Esophagus (tissue), 2 donors: ENCODE measurements at regions not wholly inside any gene's neighbourhood (a gene's known extent, or its start where the extent isn't known, plus 50 kb on each side); places are given as distances from the start of the nearest gene placed in this dataset.

ENCODE experiments used
- H3K27ac ChIP-seq, 2 donors: one replicate each; pipeline ENCODE4 v1.5.1; 2013; ENCODE audit warnings: low read depth in 2 of 2, mild to moderate bottlenecking in 2 of 2, inconsistent platforms in 1 of 2, low read length in 1 of 2, moderate library complexity in 1 of 2
- H3K27me3 ChIP-seq, 2 donors: one replicate each; pipeline ENCODE4 v1.6.1; 2013; ENCODE audit warnings: low read length in 2 of 2, control low read depth in 1 of 2, mild to moderate bottlenecking in 1 of 2; ENCODE audit not compliant: insufficient read depth in 2 of 2, control insufficient read depth in 1 of 2
- H3K36me3 ChIP-seq, 2 donors: one replicate each; pipeline ENCODE4 v1.6.1; 2013; ENCODE audit warnings: low read length in 1 of 2; ENCODE audit not compliant: control insufficient read depth in 2 of 2, insufficient read depth in 2 of 2
- H3K4me1 ChIP-seq, 2 donors: one replicate each; pipeline ENCODE4 v1.6.1; 2013; ENCODE audit warnings: low read length in 1 of 2; ENCODE audit not compliant: control insufficient read depth in 2 of 2, insufficient read depth in 2 of 2
- H3K4me3 ChIP-seq, 2 donors: one replicate each; pipeline ENCODE4 v1.5.1; 2013; ENCODE audit warnings: low read length in 2 of 2, mild to moderate bottlenecking in 2 of 2, low read depth in 1 of 2, moderate library complexity in 1 of 2
- H3K9me3 ChIP-seq, 2 donors: one replicate each; pipeline ENCODE4 v1.6.1; 2013; ENCODE audit warnings: mild to moderate bottlenecking in 2 of 2, low read depth in 1 of 2, low read length in 1 of 2, moderate library complexity in 1 of 2; ENCODE audit not compliant: control insufficient read depth in 2 of 2, insufficient read depth in 1 of 2
- WGBS, 2 donors: extraction: QIAGEN DNeasy Blood & Tissue Kit; methylation state at CpG; one replicate each; pipeline ENCODE4 v1.1.7; 2013; 5-methylcytosine and 5-hydroxymethylcytosine counted together
- donor health status: healthy with polysubstance abuse.
- donor health status: Bipolar disorder and iron deficiency.

GRCh38 chr16:79363035-79363434 lies 237.5 kb downstream of the MAF start:
- Histone ChIP-seq H3K27me3 (no peaks in the 10 kb centered on the region), H3K36me3 (no peaks in the 10 kb centered on the region), H3K4me3 (no peak overlapping the region), H3K27ac (no peak overlapping the region), H3K4me1 (peaks cover 0 to 2% of the 10 kb centered on the region in 2 donors), H3K9me3 (no peaks in the 10 kb centered on the region)
- WGBS, 2 donors: 41 to 50% methylated on average over 1 of the region's 1 CpG

- Histone ChIP-seq H3K36me3 (no peaks in the 10 kb centered on the region), H3K4me1 (peaks cover 0 to 2% of the 10 kb centered on the region in 2 donors), H3K9me3 (no peaks in the 10 kb centered on the region), H3K27ac (peak overlapping the region in 1 of 2 donors; percentile 49), H3K27me3 (no peaks in the 10 kb centered on the region), H3K4me3 (peak overlapping the region in 1 of 2 donors; percentile 36)
- WGBS, 2 donors: 60 to 63% methylated on average over 7 of the region's 7 CpGs
Measured at GRCh38 chr16:79362300-79362970, 238.1 kb downstream of the MAF start.

GRCh38 chr16:79361132-79361751 lies 239.3 kb downstream of the MAF start:
- 89 to 93% methylated on average over 6 of the region's 6 CpGs for WGBS, 2 donors
- Histone ChIP-seq H3K9me3 (no peaks in the 10 kb centered on the region), H3K36me3 (no peaks in the 10 kb centered on the region), H3K27ac (no peak overlapping the region), H3K4me3 (no peak overlapping the region), H3K4me1 (peaks cover 0 to 2% of the 10 kb centered on the region in 2 donors), H3K27me3 (no peaks in the 10 kb centered on the region)

GRCh38 chr16:79360267-79360666 lies 240.3 kb downstream of the MAF start:
- H3K9me3 ChIP-seq: no peaks in the 10 kb centered on the region
- H3K27ac ChIP-seq: peak overlapping the region in 1 of 2 donors; percentile 56
- no peak overlapping the region for H3K4me3 ChIP-seq
- WGBS, 2 donors: 54 to 56% methylated on average over 2 of the region's 2 CpGs
- H3K27me3 ChIP-seq: no peaks in the 10 kb centered on the region
- H3K4me1 ChIP-seq: peaks cover 0 to 2% of the 10 kb centered on the region in 2 donors
- H3K36me3 ChIP-seq: no peaks in the 10 kb centered on the region

- H3K36me3 ChIP-seq: no peaks in the 10 kb centered on the region
- no peak overlapping the region for H3K4me3 ChIP-seq
- no peaks in the 10 kb centered on the region for H3K9me3 ChIP-seq
- H3K4me1 ChIP-seq: peaks cover 0 to 2% of the 10 kb centered on the region in 2 donors
- H3K27me3 ChIP-seq: no peaks in the 10 kb centered on the region
- WGBS, 2 donors: 64 to 80% methylated on average over 4 of the region's 4 CpGs
- no peak overlapping the region for H3K27ac ChIP-seq
Measured at GRCh38 chr16:79359082-79359481, 241.5 kb downstream of the MAF start.

GRCh38 chr16:79358188-79358587 lies 242.3 kb downstream of the MAF start:
- no peaks in the 10 kb centered on the region for H3K36me3 ChIP-seq
- no peak overlapping the region for H3K27ac ChIP-seq
- peaks cover 0 to 2% of the 10 kb centered on the region in 2 donors for H3K4me1 ChIP-seq
- H3K9me3 ChIP-seq: no peaks in the 10 kb centered on the region
- H3K27me3 ChIP-seq: no peaks in the 10 kb centered on the region
- no peak overlapping the region for H3K4me3 ChIP-seq
- WGBS, 2 donors: 89 to 90% methylated on average over 9 of the region's 9 CpGs

GRCh38 chr16:79355600-79356358 lies 244.8 kb downstream of the MAF start:
- Histone ChIP-seq H3K4me3 (no peak overlapping the region), H3K4me1 (peaks cover 0 to 9% of the 10 kb centered on the region in 2 donors), H3K27ac (no peak overlapping the region), H3K27me3 (no peaks in the 10 kb centered on the region), H3K36me3 (no peaks in the 10 kb centered on the region), H3K9me3 (no peaks in the 10 kb centered on the region)
- 83 to 88% methylated on average over 15 of the region's 15 CpGs for WGBS, 2 donors

- Histone ChIP-seq H3K27ac (no peak overlapping the region), H3K36me3 (no peaks in the 10 kb centered on the region), H3K9me3 (no peaks in the 10 kb centered on the region), H3K4me3 (no peak overlapping the region), H3K27me3 (no peaks in the 10 kb centered on the region), H3K4me1 (peaks cover 0 to 7% of the 10 kb centered on the region in 2 donors)
- 57 to 73% methylated on average over 7 of the region's 7 CpGs for WGBS, 2 donors
Measured at GRCh38 chr16:79351927-79352326, 248.6 kb downstream of the MAF start.

GRCh38 chr16:79349803-79350202 lies 250.7 kb downstream of the MAF start:
- WGBS, 2 donors: 90 to 96% methylated on average over 3 of the region's 3 CpGs
- H3K4me1 ChIP-seq: peaks cover 0 to 7% of the 10 kb centered on the region in 2 donors
- H3K27me3 ChIP-seq: no peaks in the 10 kb centered on the region
- no peak overlapping the region for H3K27ac ChIP-seq
- H3K9me3 ChIP-seq: no peaks in the 10 kb centered on the region
- H3K4me3 ChIP-seq: no peak overlapping the region
- no peaks in the 10 kb centered on the region for H3K36me3 ChIP-seq
